SU-DHL-6 (cell line): ENCODE measurements at regions not wholly inside any gene's neighbourhood (a gene's known extent, or its start where the extent isn't known, plus 50 kb on each side); places are given as distances from the start of the nearest gene placed in this dataset.

Experiments used
- H2AFZ ChIP-seq: fragments of 200-600 bp; sonication (generic); 2 replicates; pipeline ENCODE4 v1.6.1; 2014; ENCODE audit warnings: low read depth, mild to moderate bottlenecking, moderate library complexity, mixed read lengths, antibody characterized with exemption, low read length; ENCODE audit not compliant: severe bottlenecking
- H3F3A ChIP-seq: fragments of 200-600 bp; shearing (Covaris generic); 2 replicates; pipeline ENCODE4 v1.6.0; 2016; ENCODE audit warnings: antibody characterized with exemption, mild to moderate bottlenecking; ENCODE audit not compliant: insufficient read depth
- H3K27ac ChIP-seq: fragments of 200-600 bp; sonication (generic); 2 replicates; pipeline ENCODE4 v1.5.1; 2016; ENCODE audit warnings: low read depth, mild to moderate bottlenecking, low read length, moderate library complexity, mixed read lengths
- H3K27me3 ChIP-seq: fragments of 200-600 bp; sonication (generic), shearing (Covaris generic); 2 replicates; pipeline ENCODE4 v1.6.0; 2014; ENCODE audit warnings: mild to moderate bottlenecking, low read length
- H3K36me3 ChIP-seq: fragments of 200-600 bp; sonication (generic); 2 replicates; pipeline ENCODE4 v1.6.1; 2014; ENCODE audit warnings: mild to moderate bottlenecking, low read length, mixed read lengths
- H3K4me2 ChIP-seq: fragments of 300-600, 200-600 bp; shearing (Covaris generic), sonication (generic); 2 replicates; pipeline ENCODE4 v1.6.0; 2014; ENCODE audit warnings: low read length, low read depth, mild to moderate bottlenecking; ENCODE audit not compliant: poor library complexity, severe bottlenecking
- H3K4me3 ChIP-seq: fragments of 200-600 bp; sonication (generic); 2 replicates; pipeline ENCODE4 v1.5.1; 2014; ENCODE audit warnings: antibody characterized with exemption, low read length, mild to moderate bottlenecking, mixed read lengths; ENCODE audit not compliant: insufficient read depth, poor library complexity, severe bottlenecking
- H3K79me2 ChIP-seq: fragments of 200-600 bp; sonication (generic); 2 replicates; pipeline ENCODE4 v1.6.1; 2014; ENCODE audit warnings: mild to moderate bottlenecking, low read length, moderate library complexity; ENCODE audit not compliant: insufficient read depth
- H3K9ac ChIP-seq: fragments of 200-600 bp; sonication (generic); 2 replicates; pipeline ENCODE4 v1.7.0; 2014; ENCODE audit warnings: mild to moderate bottlenecking, low read length
- H3K9me2 ChIP-seq: fragments of 200-600 bp; sonication (generic); replicated peaks from 2 replicates; pipeline ENCODE4 v1.6.1; 2014; ENCODE audit warnings: low read length; ENCODE audit not compliant: insufficient read depth
- H3K9me3 ChIP-seq: fragments of 200-600 bp; sonication (generic); 2 replicates; pipeline ENCODE4 v1.6.1; 2014; ENCODE audit warnings: low read length, mixed read lengths; ENCODE audit not compliant: insufficient read depth
- H4K20me1 ChIP-seq: fragments of 200-600 bp; sonication (generic); 2 replicates; pipeline ENCODE4 v1.6.1; 2014; ENCODE audit warnings: low read depth, mild to moderate bottlenecking, antibody characterized with exemption, low read length, moderate library complexity, mixed read lengths
- EZH2phosphoT487 ChIP-seq: fragments of 200-600 bp; sonication (generic), shearing (Covaris generic); conservative IDR thresholded peaks from 2 replicates; pipeline ENCODE4 v1.6.1; 2018; ENCODE audit warnings: mild to moderate bottlenecking, antibody characterized with exemption, low read length, moderate library complexity, mixed read lengths
- TF ChIP-seq, protein P1 (sequence below): fragments of 200-600 bp; sonication (generic); IDR thresholded peaks from one replicate; pipeline ENCODE4 v1.5.1; 2017; ENCODE audit warnings: antibody characterized with exemption, mild to moderate bottlenecking, low read length, moderate library complexity; ENCODE audit not compliant: insufficient read depth, poor library complexity, severe bottlenecking

DNA sequence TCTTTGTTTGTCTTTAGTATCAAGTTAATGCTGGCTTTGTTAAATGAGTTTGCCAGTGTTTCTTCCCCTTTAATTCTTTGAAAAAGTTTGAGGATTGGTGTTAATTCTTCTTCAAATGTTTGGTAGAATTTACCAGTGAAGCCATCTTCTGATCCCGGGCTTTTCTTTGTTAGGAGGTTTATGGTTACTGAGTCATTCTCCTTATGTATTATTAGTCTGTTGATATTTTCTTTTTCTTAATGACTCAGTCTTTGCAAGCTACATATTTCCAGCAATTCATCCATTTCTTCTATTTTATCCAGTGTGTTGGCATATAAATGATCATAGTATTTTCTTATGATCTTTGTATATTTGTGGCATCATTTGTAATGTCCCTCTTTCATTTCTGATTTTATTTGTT is 74.5 kb upstream of the SPINK5 start:
- H3K9me3 ChIP-seq = no peaks in the 10 kb centered on the region
- no peak overlapping the region for H2AFZ ChIP-seq
- no peak overlapping the region for H3K27ac ChIP-seq
- H4K20me1 ChIP-seq = no peaks in the 10 kb centered on the region
- H3F3A ChIP-seq = no peaks in the 10 kb centered on the region
- H3K9ac ChIP-seq = no peak overlapping the region
- H3K79me2 ChIP-seq = no peaks in the 10 kb centered on the region
- H3K27me3 ChIP-seq = no peaks in the 10 kb centered on the region
- H3K4me3 ChIP-seq = no peak overlapping the region
- H3K36me3 ChIP-seq = no peaks in the 10 kb centered on the region
- no peak overlapping the region for H3K4me2 ChIP-seq
- H3K9me2 ChIP-seq = no peaks in the 10 kb centered on the region
- no peak for TF ChIP-seq EZH2phosphoT487
- TF ChIP-seq, protein P1, sequence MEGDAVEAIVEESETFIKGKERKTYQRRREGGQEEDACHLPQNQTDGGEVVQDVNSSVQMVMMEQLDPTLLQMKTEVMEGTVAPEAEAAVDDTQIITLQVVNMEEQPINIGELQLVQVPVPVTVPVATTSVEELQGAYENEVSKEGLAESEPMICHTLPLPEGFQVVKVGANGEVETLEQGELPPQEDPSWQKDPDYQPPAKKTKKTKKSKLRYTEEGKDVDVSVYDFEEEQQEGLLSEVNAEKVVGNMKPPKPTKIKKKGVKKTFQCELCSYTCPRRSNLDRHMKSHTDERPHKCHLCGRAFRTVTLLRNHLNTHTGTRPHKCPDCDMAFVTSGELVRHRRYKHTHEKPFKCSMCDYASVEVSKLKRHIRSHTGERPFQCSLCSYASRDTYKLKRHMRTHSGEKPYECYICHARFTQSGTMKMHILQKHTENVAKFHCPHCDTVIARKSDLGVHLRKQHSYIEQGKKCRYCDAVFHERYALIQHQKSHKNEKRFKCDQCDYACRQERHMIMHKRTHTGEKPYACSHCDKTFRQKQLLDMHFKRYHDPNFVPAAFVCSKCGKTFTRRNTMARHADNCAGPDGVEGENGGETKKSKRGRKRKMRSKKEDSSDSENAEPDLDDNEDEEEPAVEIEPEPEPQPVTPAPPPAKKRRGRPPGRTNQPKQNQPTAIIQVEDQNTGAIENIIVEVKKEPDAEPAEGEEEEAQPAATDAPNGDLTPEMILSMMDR = no peak

DNA sequence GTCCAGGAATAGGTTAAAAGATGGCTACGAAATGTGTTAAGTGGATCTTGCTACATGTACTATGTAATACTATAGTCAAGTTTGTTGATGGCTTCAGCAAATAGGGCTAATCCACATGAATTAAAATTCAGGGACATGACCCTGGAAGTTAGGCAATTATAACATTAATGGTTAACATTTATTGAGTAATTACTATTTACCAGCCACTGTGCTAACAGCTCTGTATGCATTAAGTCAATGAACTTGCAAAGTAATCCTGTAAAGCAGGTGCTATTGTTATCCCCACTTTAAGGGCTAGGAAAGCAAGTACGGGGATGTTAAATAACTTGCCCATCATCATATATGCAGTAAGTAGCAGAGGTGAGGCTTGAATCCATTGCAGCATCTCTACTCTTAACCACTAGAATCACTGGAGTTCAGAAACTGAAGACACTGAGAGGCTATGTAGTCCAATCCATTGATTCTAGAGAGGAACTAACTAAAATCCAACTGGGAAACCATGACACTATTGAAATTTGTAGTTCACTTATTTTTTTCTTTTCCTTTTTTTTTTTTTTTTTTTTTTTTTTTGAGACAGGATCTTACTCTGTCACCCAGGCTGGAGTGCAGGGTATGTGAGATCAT is 77.5 kb upstream of the SPINK5 start:
- Histone ChIP-seq H3F3A (no peaks in the 10 kb centered on the region), H3K9me3 (no peaks in the 10 kb centered on the region), H3K4me3 (no peak overlapping the region), H2AFZ (no peak overlapping the region), H4K20me1 (no peaks in the 10 kb centered on the region), H3K9me2 (no peaks in the 10 kb centered on the region), H3K27me3 (no peaks in the 10 kb centered on the region), H3K36me3 (no peaks in the 10 kb centered on the region), H3K79me2 (no peaks in the 10 kb centered on the region), H3K27ac (no peak overlapping the region), H3K9ac (no peak overlapping the region), H3K4me2 (no peak overlapping the region)
- no peak for TF ChIP-seq EZH2phosphoT487
- TF ChIP-seq, protein P1 = no peak

DNA sequence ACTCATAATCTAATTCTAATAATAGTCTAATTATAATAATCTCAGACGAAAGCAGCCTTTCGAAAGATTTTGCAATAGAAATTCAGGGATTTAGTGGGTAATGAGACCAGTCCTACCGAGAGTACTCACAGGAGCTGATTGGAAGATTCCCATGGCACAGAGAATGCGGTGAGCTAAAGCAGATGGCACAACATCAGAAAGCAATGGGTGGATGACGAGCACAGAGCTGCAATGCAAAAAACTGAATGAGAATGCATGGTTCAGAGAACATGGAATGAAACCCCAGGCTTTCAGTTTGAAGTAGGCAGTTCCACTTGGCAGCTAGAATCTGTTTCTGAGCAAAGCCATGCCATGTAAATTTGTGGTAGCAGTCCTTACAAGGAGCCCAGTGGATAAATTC is 78.2 kb upstream of the SPINK5 start:
- Histone ChIP-seq H3K9me3 (no peaks in the 10 kb centered on the region), H3K9me2 (no peaks in the 10 kb centered on the region), H2AFZ (no peak overlapping the region), H3K27ac (no peak overlapping the region), H3K36me3 (no peaks in the 10 kb centered on the region), H3K27me3 (no peaks in the 10 kb centered on the region), H3F3A (no peaks in the 10 kb centered on the region), H3K4me3 (no peak overlapping the region), H3K4me2 (no peak overlapping the region), H3K79me2 (no peaks in the 10 kb centered on the region), H4K20me1 (no peaks in the 10 kb centered on the region), H3K9ac (no peak overlapping the region)
- TF ChIP-seq, protein P1 = no peak
- no peak for TF ChIP-seq EZH2phosphoT487
